HUES6 (cell line): ENCODE measurements at regions not wholly inside any gene's neighbourhood (a gene's known extent, or its start where the extent isn't known, plus 50 kb on each side); places are given as distances from the start of the nearest gene placed in this dataset.

ENCODE experiments used
- H3K27ac ChIP-seq: 2 replicates; pipeline ENCODE4 v1.7.0; 2013; ENCODE audit warnings: low read depth, mild to moderate bottlenecking, low read length, inconsistent platforms
- H3K27me3 ChIP-seq: 2 replicates; pipeline ENCODE4 v1.6.1; 2013; ENCODE audit warnings: low read length; ENCODE audit not compliant: control insufficient read depth, insufficient read depth
- H3K36me3 ChIP-seq: 2 replicates; pipeline ENCODE4 v1.6.1; 2013; ENCODE audit warnings: low read length; ENCODE audit not compliant: control insufficient read depth, insufficient read depth
- H3K4me1 ChIP-seq: 2 replicates; pipeline ENCODE4 v1.6.1; 2013; ENCODE audit warnings: low read length; ENCODE audit not compliant: control insufficient read depth, insufficient read depth
- H3K4me3 ChIP-seq: 2 replicates; pipeline ENCODE4 v1.5.1; 2013; ENCODE audit warnings: low read depth, low read length
- H3K9ac ChIP-seq: one replicate; pipeline ENCODE4 v1.6.1; 2013; ENCODE audit warnings: mild to moderate bottlenecking, low read length
- H3K9me3 ChIP-seq: 2 replicates; pipeline ENCODE4 v1.6.1; 2013; ENCODE audit warnings: low read depth, low read length; ENCODE audit not compliant: control insufficient read depth, insufficient read depth

DNA sequence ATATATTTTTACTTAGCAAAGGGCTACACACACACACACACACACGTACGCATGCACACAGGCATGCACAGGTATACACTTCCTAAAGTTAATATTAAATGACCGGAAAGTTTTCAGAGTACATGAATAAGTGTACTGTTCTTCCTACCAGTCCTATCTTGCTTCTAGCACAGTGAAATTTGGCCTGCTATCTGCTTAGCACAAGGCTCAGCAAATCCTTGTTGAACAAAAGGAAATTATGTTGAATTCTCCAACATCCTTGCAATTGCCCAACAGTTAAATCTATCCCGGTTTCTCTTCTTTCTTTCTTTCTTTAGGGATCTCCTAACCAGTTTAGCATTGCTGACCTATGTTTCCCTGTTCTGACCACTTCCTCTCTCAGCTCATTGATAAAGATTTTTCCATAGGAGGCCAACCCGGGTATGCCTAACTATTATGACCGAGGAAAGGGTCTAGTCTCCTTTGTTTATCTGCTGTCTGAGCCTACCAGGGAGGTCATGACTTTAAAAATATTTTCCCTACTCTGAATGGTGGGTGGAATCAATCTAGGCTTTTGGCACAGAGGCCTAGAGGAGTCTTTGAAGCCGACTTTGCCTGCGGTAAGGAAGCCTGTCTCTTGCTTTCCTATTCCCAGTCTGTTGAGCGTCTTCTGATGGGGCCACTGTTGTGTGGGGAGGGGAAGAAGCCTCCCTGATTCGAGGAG is 400.7 kb downstream of the HRH4 start:
- H3K27ac ChIP-seq = no peak overlapping the region
- no peaks in the 10 kb centered on the region for H3K36me3 ChIP-seq
- no peaks in the 10 kb centered on the region for H3K27me3 ChIP-seq
- no peak overlapping the region for H3K9ac ChIP-seq
- peaks cover 22% of the 10 kb centered on the region for H3K4me1 ChIP-seq
- H3K4me3 ChIP-seq = no peak overlapping the region
- H3K9me3 ChIP-seq = no peaks in the 10 kb centered on the region

DNA sequence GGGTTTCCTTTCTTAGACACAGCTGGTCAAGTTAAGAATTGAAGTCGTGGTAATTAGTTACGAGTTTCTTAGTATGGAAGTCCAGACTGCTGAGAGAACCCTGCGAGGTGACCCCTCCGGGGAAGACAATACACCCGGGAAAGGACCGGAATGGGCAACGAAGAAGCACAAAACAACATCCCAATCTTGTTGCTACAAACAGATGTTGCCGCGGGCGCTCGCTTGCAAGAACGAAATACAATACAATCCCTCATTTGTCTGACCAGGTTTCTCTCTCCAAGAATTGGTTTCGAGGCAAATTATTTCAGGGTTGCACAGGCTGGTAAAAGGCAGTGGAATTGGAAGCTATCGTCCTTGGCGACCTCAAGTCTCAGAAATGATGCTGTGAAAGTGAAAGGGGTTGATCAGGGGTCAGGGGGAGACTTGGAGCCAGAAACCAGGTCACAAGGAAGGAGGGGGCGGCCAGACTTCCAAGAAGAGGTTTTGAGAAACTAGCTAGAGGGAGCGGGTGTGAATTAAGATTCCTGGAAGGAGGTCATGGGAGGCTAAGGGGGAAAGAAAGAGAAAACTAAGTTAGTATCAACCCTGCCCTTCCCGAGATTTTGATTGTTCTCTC is 401.9 kb downstream of the HRH4 start:
- no peak overlapping the region for H3K9ac ChIP-seq
- H3K27ac ChIP-seq = no peak overlapping the region

GRCh38 chr18:24868311-24868710 is 407.9 kb downstream of the HRH4 start:
- Histone ChIP-seq H3K27ac (no peak overlapping the region), H3K9ac (no peak overlapping the region), H3K36me3 (no peaks in the 10 kb centered on the region)

More for the DNA sequence above, 401.9 kb downstream of the HRH4 start:
- H3K4me3 ChIP-seq = no peak overlapping the region
- H3K27me3 ChIP-seq = no peaks in the 10 kb centered on the region
- peaks cover 22% of the 10 kb centered on the region for H3K4me1 ChIP-seq
- H3K9me3 ChIP-seq = no peaks in the 10 kb centered on the region
- H3K36me3 ChIP-seq = no peaks in the 10 kb centered on the region

GRCh38 chr18:24868760-24869237 is 408.4 kb downstream of the HRH4 start:
- Histone ChIP-seq H3K36me3 (no peaks in the 10 kb centered on the region), H3K4me3 (no peak overlapping the region), H3K9ac (no peak overlapping the region), H3K27me3 (no peaks in the 10 kb centered on the region), H3K4me1 (peaks cover 9% of the 10 kb centered on the region), H3K27ac (no peak overlapping the region), H3K9me3 (no peaks in the 10 kb centered on the region)

More at GRCh38 chr18:24868311-24868710, 407.9 kb downstream of the HRH4 start:
- Histone ChIP-seq H3K9me3 (no peaks in the 10 kb centered on the region), H3K4me1 (peaks cover 9% of the 10 kb centered on the region), H3K27me3 (no peaks in the 10 kb centered on the region), H3K4me3 (no peak overlapping the region)

- no peaks in the 10 kb centered on the region for H3K9me3 ChIP-seq
- no peaks in the 10 kb centered on the region for H3K36me3 ChIP-seq
- no peak overlapping the region for H3K9ac ChIP-seq
- no peaks in the 10 kb centered on the region for H3K27me3 ChIP-seq
- H3K27ac ChIP-seq = no peak overlapping the region
- no peak overlapping the region for H3K4me3 ChIP-seq
- peaks cover 9% of the 10 kb centered on the region for H3K4me1 ChIP-seq
These were observed 408.8 kb downstream of the HRH4 start for GRCh38 chr18:24869285-24869684.

- H3K9ac ChIP-seq = no peak overlapping the region
- peaks cover 10% of the 10 kb centered on the region for H3K4me1 ChIP-seq
These were observed 414.8 kb downstream of the HRH4 start for GRCh38 chr18:24875286-24875685.

GRCh38 chr18:24875777-24876176 is 415.3 kb downstream of the HRH4 start:
- Histone ChIP-seq H3K9ac (no peak overlapping the region), H3K27me3 (no peaks in the 10 kb centered on the region), H3K27ac (no peak overlapping the region), H3K4me3 (no peak overlapping the region), H3K4me1 (peaks cover 10% of the 10 kb centered on the region), H3K36me3 (no peaks in the 10 kb centered on the region), H3K9me3 (no peaks in the 10 kb centered on the region)

More at GRCh38 chr18:24875286-24875685, 414.8 kb downstream of the HRH4 start:
- H3K9me3 ChIP-seq = no peaks in the 10 kb centered on the region
- H3K27me3 ChIP-seq = no peaks in the 10 kb centered on the region
- H3K4me3 ChIP-seq = no peak overlapping the region
- H3K27ac ChIP-seq = no peak overlapping the region
- no peaks in the 10 kb centered on the region for H3K36me3 ChIP-seq

GRCh38 chr18:24876266-24876665 is 415.8 kb downstream of the HRH4 start:
- H3K27ac ChIP-seq = no peak overlapping the region
- H3K4me3 ChIP-seq = no peak overlapping the region
- no peaks in the 10 kb centered on the region for H3K27me3 ChIP-seq
- H3K4me1 ChIP-seq = peaks cover 10% of the 10 kb centered on the region
- H3K36me3 ChIP-seq = no peaks in the 10 kb centered on the region
- H3K9me3 ChIP-seq = no peaks in the 10 kb centered on the region
- no peak overlapping the region for H3K9ac ChIP-seq

GRCh38 chr18:24877066-24877465 is 416.6 kb downstream of the HRH4 start:
- Histone ChIP-seq H3K4me1 (peaks cover 10% of the 10 kb centered on the region), H3K36me3 (no peaks in the 10 kb centered on the region), H3K27ac (no peak overlapping the region), H3K9me3 (no peaks in the 10 kb centered on the region), H3K4me3 (no peak overlapping the region), H3K27me3 (no peaks in the 10 kb centered on the region), H3K9ac (no peak overlapping the region)

DNA sequence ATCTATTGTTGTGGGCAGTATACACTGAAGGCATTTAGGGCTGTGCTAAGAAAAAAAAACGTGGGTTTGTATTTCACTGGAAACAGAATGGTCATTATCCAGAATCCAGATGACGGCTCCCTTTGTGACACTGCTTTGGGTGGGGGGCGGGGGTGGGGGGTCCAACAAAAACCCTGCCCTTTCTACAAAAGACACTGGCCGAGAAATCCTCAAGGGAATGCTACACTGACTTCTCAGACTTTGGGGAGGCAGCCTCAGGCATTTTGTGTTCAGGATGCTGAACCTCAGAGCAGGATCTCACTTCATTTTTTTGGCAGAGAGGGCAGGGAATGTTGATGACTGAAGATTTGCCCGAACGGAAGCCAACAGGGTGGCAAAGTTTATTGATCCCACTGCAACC is 417.1 kb downstream of the HRH4 start:
- peaks cover 10% of the 10 kb centered on the region for H3K4me1 ChIP-seq

GRCh38 chr18:24878289-24878688 is 417.9 kb downstream of the HRH4 start:
- Histone ChIP-seq H3K9me3 (no peaks in the 10 kb centered on the region), H3K9ac (no peak overlapping the region)

More for the DNA sequence above, 417.1 kb downstream of the HRH4 start:
- no peak overlapping the region for H3K4me3 ChIP-seq
- H3K9ac ChIP-seq = no peak overlapping the region
- H3K9me3 ChIP-seq = no peaks in the 10 kb centered on the region
- no peak overlapping the region for H3K27ac ChIP-seq
- H3K27me3 ChIP-seq = no peaks in the 10 kb centered on the region
- no peaks in the 10 kb centered on the region for H3K36me3 ChIP-seq

More at GRCh38 chr18:24878289-24878688, 417.9 kb downstream of the HRH4 start:
- Histone ChIP-seq H3K4me1 (peaks cover 10% of the 10 kb centered on the region), H3K27ac (no peak overlapping the region), H3K27me3 (no peaks in the 10 kb centered on the region), H3K36me3 (no peaks in the 10 kb centered on the region), H3K4me3 (no peak overlapping the region)
